RCC 7860 (cell line): ENCODE measurements at regions not wholly inside any gene's neighbourhood (a gene's known extent, or its start where the extent isn't known, plus 50 kb on each side); places are given as distances from the start of the nearest gene placed in this dataset.

Source experiments
- DNase-seq: peaks from one replicate; pipeline ENCODE4 v3.0.0-alpha.2; 2015; ENCODE audit warnings: low spot score
- FAIRE-seq: peaks from 2 replicates; lab custom pipeline; 2012; peaks lifted over from hg19 to GRCh38; lab: Jason Lieb, UNC

- FAIRE-seq (no peak), DNase-seq (no peak)
Observed at GRCh38 chr11:26278354-26278753, 53.6 kb upstream of the ANO3 start.
